ENCODE measurements at regions not wholly inside any gene's neighbourhood (a gene's known extent, or its start where the extent isn't known, plus 50 kb on each side); places are given as distances from the start of the nearest gene placed in this dataset.

DNA sequence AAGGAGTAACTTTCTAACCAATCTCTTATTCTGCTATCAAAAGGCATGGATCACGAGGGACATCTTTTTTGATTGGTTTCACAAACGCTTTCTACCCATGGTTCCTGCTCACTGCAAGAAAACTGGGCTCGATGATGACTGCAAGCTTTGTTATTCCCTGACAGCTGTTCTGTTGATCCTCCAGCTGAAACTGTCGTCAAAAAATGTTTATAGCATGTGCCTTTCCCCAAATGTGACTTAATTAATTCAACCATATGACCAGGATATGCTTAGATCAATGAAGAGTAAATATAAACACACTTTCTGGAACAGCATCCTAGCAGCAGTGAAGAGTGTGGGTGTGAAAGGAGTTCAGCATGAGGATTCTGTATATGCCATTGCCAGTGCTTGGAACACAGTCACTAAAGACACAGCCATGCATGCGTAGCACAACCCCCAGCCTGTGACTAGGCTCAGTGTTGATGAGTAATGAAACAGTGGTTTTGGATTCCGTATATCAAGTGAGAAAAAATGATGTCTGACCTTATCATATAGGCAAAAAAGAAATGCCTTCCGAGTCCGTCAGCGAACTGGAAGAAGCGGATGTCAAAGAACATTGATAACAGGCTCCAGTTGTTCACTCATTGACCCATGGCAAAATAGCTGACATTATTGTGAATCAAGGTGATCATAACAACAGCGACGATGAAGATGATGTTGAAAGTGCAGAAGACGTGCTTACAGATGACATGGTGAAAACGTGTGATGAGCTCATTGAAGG lies 347.4 kb downstream of the FGF9 start:
- TF ChIP-seq CTCF (IDR thresholded peaks at IDR 0.05; ENCODE audit: extremely low read depth in 1 of 2, insufficient read depth in 1 of 2, low read depth in 1 of 2, low read length in 2 of 2) (no peak), POLR2AphosphoS5 (IDR thresholded peaks at IDR 0.05; ENCODE audit: insufficient read depth, low read depth, low read length) (no peak), POLR2A (IDR thresholded peaks at IDR 0.05; ENCODE audit: low read depth, low read length) (no peak)

All from endothelial cell of umbilical vein (primary cell).